ENCODE measurements at regions not wholly inside any gene's neighbourhood (a gene's known extent, or its start where the extent isn't known, plus 50 kb on each side); places are given as distances from the start of the nearest gene placed in this dataset.

GRCh38 chr9:88659126-88659525 is 124.1 kb downstream of the NXNL2 start:
- no peak for DNase-seq

- DNase-seq = no peak
Observed at GRCh38 chr9:88660611-88661010, 125.6 kb downstream of the NXNL2 start.

- DNase-seq = no peak
Observed at GRCh38 chr9:88661759-88662158, 126.8 kb downstream of the NXNL2 start.

GRCh38 chr9:88663771-88664419 is 128.9 kb downstream of the NXNL2 start:
- no peak for DNase-seq

- no peak for DNase-seq
Observed at GRCh38 chr9:88664773-88665172, 129.8 kb downstream of the NXNL2 start.

- no peak for DNase-seq
Observed at GRCh38 chr9:88672874-88673689, 138.1 kb downstream of the NXNL2 start.

GRCh38 chr9:88673886-88674285 is 138.9 kb downstream of the NXNL2 start:
- no peak for DNase-seq

- DNase-seq = no peak
Observed at GRCh38 chr9:88676644-88677043, 141.7 kb downstream of the NXNL2 start.

GRCh38 chr9:88678008-88678407 is 143.0 kb downstream of the NXNL2 start:
- no peak for DNase-seq

GRCh38 chr9:88678431-88678830 is 143.5 kb downstream of the NXNL2 start:
- DNase-seq = no peak

GRCh38 chr9:88680041-88680440 is 145.1 kb downstream of the NXNL2 start:
- DNase-seq = no peak

GRCh38 chr9:88680505-88681160 is 145.7 kb downstream of the NXNL2 start:
- DNase-seq = no peak

GRCh38 chr9:88681434-88681833 is 146.5 kb downstream of the NXNL2 start:
- no peak for DNase-seq

GRCh38 chr9:88682431-88682831 is 147.5 kb downstream of the NXNL2 start:
- no peak for DNase-seq

- no peak for DNase-seq
Observed at GRCh38 chr9:88684046-88684445, 149.1 kb downstream of the NXNL2 start.

- no peak for DNase-seq
Observed at GRCh38 chr9:88684845-88685244, 149.9 kb downstream of the NXNL2 start.

- DNase-seq = no peak
Observed at GRCh38 chr9:88685966-88686365, 151.0 kb downstream of the NXNL2 start.

- DNase-seq = no peak
Observed at GRCh38 chr9:88689509-88690298, 154.7 kb downstream of the NXNL2 start.

GRCh38 chr9:88690628-88691027 is 155.7 kb downstream of the NXNL2 start:
- DNase-seq = no peak

- no peak for DNase-seq
Observed at GRCh38 chr9:88691091-88691490, 156.1 kb downstream of the NXNL2 start.

- no peak for DNase-seq
Observed at GRCh38 chr9:88691811-88692210, 156.8 kb downstream of the NXNL2 start.

- no peak for DNase-seq
Observed at GRCh38 chr9:88692827-88693226, 157.8 kb downstream of the NXNL2 start.

- DNase-seq = no peak
Observed at GRCh38 chr9:88694625-88695024, 159.6 kb downstream of the NXNL2 start.

All from NCI-H1694 treated with DMSO at 0.1 percent for 48 hours (cell line).